HUES6 (cell line): ENCODE measurements at regions not wholly inside any gene's neighbourhood (a gene's known extent, or its start where the extent isn't known, plus 50 kb on each side); places are given as distances from the start of the nearest gene placed in this dataset.

Experiments
- H3K27ac ChIP-seq: 2 replicates; pipeline ENCODE4 v1.7.0; 2013; ENCODE audit warnings: low read depth, mild to moderate bottlenecking, low read length, inconsistent platforms
- H3K27me3 ChIP-seq: 2 replicates; pipeline ENCODE4 v1.6.1; 2013; ENCODE audit warnings: low read length; ENCODE audit not compliant: control insufficient read depth, insufficient read depth
- H3K36me3 ChIP-seq: 2 replicates; pipeline ENCODE4 v1.6.1; 2013; ENCODE audit warnings: low read length; ENCODE audit not compliant: control insufficient read depth, insufficient read depth
- H3K4me1 ChIP-seq: 2 replicates; pipeline ENCODE4 v1.6.1; 2013; ENCODE audit warnings: low read length; ENCODE audit not compliant: control insufficient read depth, insufficient read depth
- H3K4me3 ChIP-seq: 2 replicates; pipeline ENCODE4 v1.5.1; 2013; ENCODE audit warnings: low read depth, low read length
- H3K9ac ChIP-seq: one replicate; pipeline ENCODE4 v1.6.1; 2013; ENCODE audit warnings: mild to moderate bottlenecking, low read length
- H3K9me3 ChIP-seq: 2 replicates; pipeline ENCODE4 v1.6.1; 2013; ENCODE audit warnings: low read depth, low read length; ENCODE audit not compliant: control insufficient read depth, insufficient read depth

- H3K27me3 ChIP-seq: no peaks in the 10 kb centered on the region
- H3K9ac ChIP-seq: no peak overlapping the region
- H3K27ac ChIP-seq: no peak overlapping the region
- H3K4me3 ChIP-seq: no peak overlapping the region
- H3K4me1 ChIP-seq: peaks cover 9% of the 10 kb centered on the region; the same call in 1 of the 2 replicates
- H3K9me3 ChIP-seq: peaks cover 7% of the 10 kb centered on the region
- no peaks in the 10 kb centered on the region for H3K36me3 ChIP-seq
Observed at GRCh38 chr11:87392665-87393064, 354.9 kb downstream of the TMEM135 start.

GRCh38 chr11:87391496-87391895, 353.8 kb downstream of the TMEM135 start:
- Histone ChIP-seq H3K4me3 (no peak overlapping the region), H3K9ac (no peak overlapping the region)

GRCh38 chr11:87384078-87384729, 346.5 kb downstream of the TMEM135 start:
- Histone ChIP-seq H3K36me3 (no peaks in the 10 kb centered on the region), H3K4me1 (no peaks in the 10 kb centered on the region), H3K4me3 (no peak overlapping the region), H3K27me3 (no peaks in the 10 kb centered on the region), H3K9ac (no peak overlapping the region), H3K9me3 (peaks cover 10% of the 10 kb centered on the region), H3K27ac (no peak overlapping the region)

More at GRCh38 chr11:87391496-87391895, 353.8 kb downstream of the TMEM135 start:
- H3K9me3 ChIP-seq: peaks cover 12% of the 10 kb centered on the region
- peaks cover 9% of the 10 kb centered on the region; the same call in 1 of the 2 replicates for H3K4me1 ChIP-seq
- H3K36me3 ChIP-seq: no peaks in the 10 kb centered on the region
- H3K27ac ChIP-seq: no peak overlapping the region
- no peaks in the 10 kb centered on the region for H3K27me3 ChIP-seq

- Histone ChIP-seq H3K36me3 (no peaks in the 10 kb centered on the region), H3K4me3 (no peak overlapping the region), H3K4me1 (peaks cover 18% of the 10 kb centered on the region), H3K9ac (no peak overlapping the region), H3K9me3 (no peaks in the 10 kb centered on the region), H3K27ac (no peak overlapping the region), H3K27me3 (no peaks in the 10 kb centered on the region)
Observed at GRCh38 chr11:87374038-87374807, 336.5 kb downstream of the TMEM135 start.
